ENCODE measurements at regions not wholly inside any gene's neighbourhood (a gene's known extent, or its start where the extent isn't known, plus 50 kb on each side); places are given as distances from the start of the nearest gene placed in this dataset.

DNA sequence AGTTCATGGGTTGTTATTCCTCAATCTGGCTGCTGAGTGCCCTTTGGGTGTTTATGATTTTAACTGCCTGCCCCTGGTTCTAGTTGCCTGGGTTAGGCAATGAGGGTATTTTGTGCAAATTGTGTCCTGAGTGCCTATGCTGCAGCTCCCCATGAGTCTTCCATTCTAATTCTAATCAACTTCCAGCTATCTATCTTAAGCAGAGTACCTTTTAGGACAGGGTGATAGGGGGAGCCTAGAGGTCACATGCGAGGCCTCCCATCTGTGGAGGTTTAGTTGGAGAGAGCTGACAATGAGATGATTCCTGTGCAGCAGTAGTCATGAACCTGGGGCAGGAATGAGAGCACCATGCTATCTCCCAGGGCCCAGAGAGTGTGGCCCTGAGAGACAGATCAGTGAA, 225.9 kb upstream of the PLEKHG7 start:
- no peak for TF ChIP-seq EZH2 (IDR thresholded peaks at IDR 0.05)
- TF ChIP-seq, protein P1, sequence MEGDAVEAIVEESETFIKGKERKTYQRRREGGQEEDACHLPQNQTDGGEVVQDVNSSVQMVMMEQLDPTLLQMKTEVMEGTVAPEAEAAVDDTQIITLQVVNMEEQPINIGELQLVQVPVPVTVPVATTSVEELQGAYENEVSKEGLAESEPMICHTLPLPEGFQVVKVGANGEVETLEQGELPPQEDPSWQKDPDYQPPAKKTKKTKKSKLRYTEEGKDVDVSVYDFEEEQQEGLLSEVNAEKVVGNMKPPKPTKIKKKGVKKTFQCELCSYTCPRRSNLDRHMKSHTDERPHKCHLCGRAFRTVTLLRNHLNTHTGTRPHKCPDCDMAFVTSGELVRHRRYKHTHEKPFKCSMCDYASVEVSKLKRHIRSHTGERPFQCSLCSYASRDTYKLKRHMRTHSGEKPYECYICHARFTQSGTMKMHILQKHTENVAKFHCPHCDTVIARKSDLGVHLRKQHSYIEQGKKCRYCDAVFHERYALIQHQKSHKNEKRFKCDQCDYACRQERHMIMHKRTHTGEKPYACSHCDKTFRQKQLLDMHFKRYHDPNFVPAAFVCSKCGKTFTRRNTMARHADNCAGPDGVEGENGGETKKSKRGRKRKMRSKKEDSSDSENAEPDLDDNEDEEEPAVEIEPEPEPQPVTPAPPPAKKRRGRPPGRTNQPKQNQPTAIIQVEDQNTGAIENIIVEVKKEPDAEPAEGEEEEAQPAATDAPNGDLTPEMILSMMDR (IDR thresholded peaks at IDR 0.05), result no peak

All from neural progenitor cell (in vitro differentiated cells).